NCI-H2081 (cell line): ENCODE measurements at regions not wholly inside any gene's neighbourhood (a gene's known extent, or its start where the extent isn't known, plus 50 kb on each side); places are given as distances from the start of the nearest gene placed in this dataset.

ENCODE experiments used
- DNase-seq, 2 experiments: peaks; one replicate each; lab custom pipeline; 2025; lab: John Stamatoyannopoulos, UW

DNA sequence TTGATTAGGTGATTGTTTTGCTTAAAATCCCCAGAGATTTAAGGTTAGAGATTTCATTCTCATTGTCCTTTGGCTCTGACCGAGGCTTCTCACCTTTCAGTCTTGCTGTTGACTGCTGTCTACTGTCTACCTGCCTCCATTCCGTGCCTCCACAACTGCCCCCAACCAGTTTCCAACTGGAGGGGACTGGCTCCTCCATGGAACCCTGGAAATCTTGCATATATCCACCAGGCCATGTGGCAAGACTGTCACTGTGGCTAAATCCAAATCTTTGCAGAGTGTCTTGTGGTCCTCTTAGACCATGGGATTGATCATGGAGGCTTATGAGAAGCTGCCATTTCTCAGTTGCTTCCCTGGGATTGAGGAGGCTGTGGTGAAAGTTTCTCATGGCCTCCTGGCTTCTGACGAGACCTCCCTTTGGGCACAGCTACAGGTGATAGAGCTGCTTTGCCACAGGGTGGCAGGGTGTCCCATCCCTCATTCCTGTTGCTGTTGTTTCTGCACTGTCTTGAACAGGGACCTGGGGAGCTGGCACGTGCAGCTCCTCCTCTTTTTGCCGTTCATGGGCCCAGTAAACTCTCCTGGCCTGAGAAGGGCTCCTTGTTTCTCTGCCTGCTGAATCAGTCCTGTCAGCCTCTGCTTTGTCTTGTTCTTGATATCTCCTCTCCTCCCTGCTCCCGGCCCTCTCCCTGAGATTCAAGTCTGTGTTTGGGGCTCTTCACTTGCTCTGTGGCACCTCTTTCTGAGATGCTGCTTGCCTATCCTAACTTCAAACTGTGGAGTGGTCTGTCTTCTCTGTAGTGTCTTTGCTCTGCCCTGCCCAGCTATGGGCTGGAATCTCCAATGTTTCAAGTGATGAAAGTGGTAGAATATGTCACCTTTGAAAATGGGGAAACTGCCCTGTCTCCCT is 63.6 kb upstream of the IGFBP3 start:
- DNase-seq = no peak

DNA sequence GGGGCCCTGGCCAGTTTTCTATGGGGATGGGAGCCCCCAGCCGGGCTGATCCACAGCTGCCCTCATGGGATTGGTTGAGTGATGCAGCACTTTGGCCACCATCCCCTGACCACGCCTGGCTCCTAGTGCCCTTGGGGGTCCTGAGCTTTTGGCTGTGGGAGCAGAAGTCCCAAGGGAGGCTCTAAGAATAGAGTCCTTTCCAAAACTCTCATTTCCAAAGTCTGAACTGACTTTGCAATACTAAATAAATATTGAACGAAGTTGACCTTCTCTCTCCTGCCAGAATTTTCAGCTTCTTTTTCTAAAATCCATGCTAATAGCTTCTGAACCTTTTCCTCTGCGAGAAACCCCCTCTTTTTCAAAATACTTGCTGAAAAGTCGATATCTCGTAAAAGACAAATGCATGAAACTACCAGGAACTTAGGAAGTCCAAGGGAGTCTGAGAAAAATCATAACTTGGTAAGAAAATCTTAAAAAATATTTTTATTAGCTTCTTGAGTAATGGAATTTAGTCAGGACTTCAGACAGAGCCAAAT is 62.7 kb upstream of the IGFBP3 start:
- no peak for DNase-seq

DNA sequence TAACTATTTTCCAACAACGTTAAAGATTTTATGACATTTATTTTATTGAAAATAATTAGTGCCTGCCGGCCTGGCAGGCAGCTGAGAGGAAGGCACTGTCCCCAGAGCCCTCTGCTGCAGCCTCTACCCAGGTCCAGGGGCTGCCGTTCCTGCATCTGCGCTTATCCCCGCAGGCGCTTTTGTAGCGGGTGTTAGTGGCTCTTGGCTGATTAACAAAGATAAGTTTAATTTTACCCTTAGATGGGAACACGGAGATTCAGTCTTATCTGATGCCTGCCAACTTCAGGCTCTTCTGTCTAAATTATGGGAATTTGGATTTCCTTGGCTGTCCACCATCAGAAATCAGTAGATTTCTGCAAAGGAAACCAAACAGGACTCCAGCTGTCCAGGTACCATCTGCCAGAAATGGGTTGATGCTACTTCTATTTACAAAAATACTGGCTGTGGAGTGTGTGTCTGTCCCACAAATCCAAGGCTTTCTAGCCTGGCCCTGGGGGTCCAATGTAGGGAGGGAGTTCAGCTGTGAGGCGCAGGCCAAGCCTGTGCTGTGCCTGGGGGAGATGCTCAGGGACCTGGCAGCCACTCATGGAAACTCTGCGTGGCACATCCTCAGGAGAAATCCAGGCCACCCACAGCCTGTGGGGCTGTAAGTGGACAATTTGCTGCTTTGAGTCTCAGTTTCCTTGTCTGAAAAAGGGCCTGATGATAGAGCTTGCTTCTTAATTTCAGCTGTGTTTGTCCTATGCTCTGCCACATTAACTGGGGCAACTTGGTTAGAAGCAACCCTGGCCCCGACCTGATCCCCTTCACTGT is 62.0 kb upstream of the IGFBP3 start:
- DNase-seq = no peak

DNA sequence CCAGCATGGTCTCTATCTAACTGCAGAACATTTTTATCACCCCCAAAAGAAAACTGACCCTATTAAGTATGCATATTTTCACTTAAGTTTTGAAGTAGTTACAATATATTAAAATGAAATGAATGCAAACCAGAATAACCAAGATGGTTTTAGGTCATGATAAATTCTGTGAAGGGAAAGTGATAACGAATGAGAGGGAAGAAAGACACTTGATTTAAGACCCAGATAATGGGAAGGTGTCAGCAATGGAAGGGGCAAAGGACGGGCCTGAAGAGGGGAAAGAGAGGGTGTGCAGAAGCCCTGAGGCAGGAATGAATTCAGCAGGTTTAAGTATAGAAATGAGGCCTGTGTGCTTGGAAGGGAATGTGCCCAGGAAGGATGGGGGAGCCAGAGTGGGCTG is 61.1 kb upstream of the IGFBP3 start:
- no peak for DNase-seq

DNA sequence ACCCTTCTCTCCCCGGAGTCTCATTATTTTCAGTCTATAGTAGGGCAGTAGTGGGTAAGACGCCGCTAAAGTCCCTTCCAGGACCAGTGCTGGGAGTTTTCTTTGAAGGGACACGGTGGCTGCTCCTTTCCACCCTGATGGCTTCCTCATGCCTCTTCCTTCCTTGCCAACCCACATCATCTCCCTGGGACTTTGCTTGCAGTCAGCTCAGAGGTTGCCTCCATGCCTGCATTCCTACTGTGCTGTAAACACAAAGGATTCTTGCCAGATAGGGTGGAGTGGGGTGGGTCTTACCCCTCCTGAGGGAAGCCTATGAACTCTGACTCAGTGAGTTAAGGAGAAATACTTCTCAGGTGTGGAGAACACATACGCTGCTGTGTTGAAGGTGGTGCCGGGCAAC is 59.9 kb upstream of the IGFBP3 start:
- no peak for DNase-seq

DNA sequence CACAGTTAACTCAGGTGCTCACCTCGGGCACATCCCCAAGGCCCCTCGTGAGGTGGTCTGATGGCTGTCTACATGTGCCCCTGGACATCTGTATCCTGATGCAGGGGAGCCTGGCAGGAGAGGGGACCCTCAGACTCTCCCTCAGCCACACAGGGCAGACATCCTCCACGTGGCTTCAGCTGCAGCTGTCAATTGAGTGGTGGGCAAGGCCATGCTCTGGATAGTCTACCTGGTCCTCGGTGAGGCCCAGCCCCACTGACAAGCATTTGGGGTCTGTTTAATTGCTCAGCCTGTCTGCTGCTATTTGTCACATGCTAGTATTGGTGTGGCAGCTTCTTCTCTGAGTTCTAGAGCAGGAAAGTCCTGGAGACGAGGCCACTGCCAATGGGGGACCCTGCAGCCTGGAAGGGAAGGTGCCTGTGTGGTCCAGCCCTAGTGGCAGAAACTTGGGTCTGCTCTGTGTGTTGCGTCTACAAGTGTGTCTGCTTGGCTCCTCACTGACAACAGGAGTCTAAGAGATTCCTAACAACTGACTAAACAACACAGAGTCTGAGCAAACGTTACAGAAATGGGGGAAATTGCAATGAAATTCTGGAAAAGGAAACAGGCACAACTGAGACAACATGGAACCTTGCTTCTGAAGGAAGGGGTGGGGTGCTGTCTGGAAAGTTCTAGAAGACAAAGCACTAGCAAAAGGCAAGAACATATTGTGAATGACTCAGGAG is 59.3 kb upstream of the IGFBP3 start:
- no peak for DNase-seq

DNA sequence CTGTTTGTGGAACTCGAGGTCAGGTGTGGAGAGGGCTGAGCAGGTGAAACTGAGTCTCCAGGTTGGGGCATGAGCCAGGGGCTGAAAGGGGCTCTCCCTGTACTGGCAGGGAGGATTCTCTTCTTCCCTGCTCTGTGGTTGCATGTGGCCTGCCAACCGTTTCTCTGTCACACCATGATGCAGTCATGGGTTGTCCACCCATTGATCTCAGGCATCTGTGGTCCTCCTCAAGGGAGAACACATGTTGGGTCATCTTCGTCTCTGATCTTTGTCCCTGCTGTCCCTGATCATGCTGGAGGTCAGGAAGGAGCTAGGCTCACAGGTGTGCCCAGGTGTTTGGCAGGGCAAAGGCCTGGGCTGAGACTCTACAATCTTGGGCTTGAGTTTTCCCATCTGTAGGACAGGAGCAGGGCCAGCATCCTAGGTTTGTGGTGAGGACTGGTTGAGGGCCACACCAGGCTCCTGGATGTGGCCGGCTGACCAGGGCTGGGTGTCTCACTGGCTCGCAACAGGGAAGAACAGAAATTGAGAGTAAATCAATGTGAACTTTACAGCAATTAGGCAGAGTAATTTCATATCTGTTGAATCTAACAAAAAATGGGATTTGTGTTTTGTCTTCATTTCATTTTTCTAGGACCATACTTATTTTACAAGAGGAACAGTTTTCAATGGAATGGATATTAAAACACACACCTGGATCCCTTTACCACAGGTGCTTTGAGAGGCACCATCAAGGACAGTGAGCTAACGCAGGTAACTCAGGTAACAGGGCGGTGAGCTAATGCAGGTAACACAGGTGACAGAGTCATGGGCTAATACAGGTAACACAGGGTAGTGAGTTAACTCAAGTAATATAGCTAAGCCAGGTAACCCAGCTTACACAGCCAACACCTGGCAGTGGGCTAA is 58.5 kb upstream of the IGFBP3 start:
- DNase-seq = no peak

DNA sequence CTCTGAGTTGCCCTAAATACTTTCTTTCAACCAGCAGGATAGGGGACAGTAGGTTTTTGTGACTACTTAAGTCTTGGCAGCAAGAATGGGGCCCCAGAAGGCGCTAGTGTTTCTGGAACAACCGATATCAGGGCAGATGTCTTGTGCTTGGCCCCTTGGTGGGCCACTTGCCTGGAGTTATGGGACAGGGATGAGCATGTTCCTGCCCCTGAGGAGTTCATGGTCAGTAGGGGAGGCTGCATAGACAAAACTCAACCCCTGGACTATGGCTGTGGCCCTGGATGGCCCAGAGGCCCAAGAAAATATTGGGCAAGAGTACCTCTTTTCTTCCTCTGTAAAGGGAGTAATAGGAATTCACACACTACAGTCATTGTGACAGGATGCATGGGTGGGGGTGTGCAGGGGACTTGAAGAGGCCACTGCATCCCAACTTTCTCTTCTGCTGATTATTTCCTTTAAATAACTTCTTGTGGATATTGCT is 57.7 kb upstream of the IGFBP3 start:
- no peak for DNase-seq

DNA sequence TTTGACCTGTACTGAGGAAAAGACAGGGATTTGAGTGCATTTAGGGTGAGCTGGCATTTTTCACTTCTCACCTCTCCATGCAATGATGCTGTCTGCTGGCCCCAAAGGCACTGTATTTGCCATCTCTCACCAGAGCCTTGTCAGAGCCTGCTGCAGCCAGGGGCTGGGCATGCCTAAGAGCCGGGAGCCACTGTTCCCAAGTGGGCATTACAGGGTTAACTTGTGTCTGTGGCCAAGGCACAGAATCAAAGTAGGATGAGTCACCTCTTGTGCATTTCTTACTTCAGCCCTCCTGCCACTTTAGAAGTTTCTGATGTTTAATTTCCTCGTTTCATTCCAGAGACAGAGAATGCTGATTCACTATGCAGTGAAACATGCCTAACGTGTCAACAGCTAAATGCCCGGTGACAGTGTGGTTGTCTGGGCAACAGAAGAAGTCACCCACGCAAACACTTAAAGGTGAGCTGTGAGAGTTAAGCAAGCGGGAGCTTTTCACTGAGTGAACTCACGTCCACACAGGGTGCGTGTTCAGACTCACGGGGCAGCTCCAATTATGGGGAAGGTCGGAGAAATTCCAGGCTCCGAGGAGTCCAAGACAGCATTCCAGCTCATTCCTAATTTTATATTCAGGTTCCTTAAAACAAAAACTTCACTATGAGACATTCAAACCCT is 57.1 kb upstream of the IGFBP3 start:
- DNase-seq = no peak

DNA sequence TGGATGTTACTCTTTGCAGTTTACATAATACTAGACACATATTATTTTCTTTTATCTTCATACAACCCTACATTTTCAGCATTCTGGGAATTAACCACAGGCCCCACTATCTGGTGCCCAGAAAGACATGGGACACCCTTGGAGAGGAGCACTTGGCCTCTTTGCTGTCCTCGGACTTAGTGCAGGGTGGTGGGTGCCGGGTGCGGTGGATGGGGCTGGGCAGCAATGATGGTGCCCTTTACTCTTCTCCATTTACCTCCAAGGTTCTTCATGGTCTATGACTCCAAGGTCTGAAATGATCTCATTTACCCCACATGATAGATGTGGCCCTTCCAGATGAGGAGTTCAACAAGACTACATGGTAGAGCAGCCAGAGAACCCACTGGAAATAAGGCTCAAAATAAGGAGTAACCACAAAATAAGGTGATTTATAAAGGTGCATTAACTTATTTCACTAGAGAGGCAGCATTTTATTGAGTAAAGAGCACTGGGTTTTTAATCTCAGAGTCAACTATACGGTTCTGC is 56.2 kb upstream of the IGFBP3 start:
- DNase-seq = no peak

DNA sequence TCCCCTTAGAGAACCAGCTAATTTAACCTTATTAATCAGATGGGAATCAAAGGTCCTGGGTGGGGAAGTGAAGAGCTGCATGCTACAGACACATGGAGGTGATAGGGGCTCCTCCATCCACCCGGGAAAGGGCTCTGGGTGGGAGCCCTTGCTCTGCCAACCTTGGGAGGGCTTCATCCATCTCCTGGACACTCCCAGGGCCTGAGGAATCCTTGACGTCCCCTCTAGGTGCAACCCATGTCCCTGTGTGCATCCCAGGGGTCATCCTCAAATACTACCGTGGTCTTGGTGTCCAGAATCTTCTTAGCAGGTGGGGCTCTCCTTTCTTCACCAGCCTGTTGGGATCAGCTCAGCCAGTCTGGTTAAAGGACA is 55.4 kb upstream of the IGFBP3 start:
- DNase-seq = no peak

DNA sequence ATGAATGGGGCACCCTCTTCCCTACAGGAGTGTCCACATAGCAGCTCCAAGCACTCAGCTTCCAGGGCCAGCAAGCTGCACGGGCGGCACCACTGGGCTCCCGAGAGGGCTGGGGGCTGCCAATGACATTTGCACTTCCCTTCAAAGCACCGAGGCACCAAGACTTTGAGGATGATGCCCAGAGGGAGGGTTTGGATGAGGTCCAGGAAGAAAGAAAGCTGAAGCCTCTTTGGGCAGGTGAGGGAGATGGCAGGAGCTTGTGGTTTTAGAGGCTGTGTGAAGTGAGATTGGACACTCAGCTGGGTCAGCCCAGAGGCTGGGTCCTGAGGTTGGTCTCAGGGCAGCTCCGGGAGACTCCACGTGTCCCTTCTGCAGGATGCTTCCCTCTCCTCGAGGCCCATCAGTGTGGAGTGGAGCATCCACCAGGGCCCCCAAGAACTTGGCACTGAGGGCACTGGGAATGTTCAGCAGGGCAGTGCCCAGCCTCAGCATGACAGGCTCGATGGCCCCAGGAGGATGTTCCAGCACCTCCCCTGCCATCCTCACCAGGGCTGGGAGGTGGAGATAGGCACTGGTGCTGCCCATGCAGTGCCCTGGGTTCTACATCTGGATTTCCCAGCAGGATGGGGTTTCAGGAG is 54.9 kb upstream of the IGFBP3 start:
- DNase-seq = no peak

DNA sequence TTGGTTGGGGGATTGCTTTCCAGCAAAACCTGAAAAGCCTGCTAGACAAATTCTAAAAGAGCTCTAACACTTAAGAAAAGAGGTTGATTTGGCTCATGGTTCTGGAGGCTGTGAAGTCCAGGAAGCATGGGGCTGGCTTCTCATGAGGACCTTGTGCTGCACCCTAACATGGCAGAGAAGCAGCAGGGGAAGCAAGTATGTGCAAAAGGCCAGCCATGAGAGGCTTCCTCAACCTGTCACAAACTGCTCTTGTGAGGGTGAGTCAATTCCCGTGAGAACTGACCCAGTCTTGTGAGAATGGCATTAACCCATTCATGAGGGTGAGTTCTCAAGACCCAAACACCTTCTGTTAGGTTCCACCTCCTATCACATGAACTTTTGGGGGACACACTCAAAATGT is 54.3 kb upstream of the IGFBP3 start:
- DNase-seq = no peak

DNA sequence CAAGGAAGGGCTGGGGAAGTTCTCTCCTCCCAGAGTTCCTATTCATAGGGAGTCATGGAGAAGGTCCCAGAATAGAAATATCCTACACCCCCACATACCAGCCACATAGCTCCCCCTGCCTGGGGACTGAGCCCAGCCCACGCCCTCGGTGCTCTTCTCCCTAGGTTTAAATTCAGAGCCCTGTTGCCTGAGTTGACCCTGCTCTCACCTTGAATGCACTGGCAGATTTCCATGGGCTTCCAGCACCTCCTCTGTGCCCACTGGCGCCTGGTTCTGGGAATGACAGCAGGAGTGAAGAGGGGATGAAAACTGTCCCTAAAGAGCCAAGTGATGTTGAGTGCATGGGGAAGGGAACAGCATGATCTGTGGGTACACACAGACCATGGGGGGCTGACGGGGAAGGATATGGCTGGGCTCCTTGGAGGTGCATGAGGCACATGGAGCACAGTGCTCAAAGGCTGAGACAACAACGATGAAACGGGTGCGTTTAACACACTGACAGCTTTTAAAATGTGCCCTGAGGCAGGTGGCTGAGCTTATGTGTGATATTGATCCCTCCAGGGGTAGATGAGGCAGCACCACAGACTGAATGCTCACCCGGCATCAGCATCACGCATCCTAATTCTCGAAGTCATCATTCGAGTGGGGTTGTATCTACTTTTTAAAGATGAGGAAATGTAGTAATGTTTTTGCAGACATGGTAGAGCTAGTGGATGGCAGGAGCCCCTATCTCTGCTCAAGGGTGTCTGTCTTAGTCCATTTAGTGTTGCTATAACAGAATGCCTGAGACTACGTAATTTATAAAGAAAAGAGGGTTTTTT is 53.7 kb upstream of the IGFBP3 start:
- no peak for DNase-seq

DNA sequence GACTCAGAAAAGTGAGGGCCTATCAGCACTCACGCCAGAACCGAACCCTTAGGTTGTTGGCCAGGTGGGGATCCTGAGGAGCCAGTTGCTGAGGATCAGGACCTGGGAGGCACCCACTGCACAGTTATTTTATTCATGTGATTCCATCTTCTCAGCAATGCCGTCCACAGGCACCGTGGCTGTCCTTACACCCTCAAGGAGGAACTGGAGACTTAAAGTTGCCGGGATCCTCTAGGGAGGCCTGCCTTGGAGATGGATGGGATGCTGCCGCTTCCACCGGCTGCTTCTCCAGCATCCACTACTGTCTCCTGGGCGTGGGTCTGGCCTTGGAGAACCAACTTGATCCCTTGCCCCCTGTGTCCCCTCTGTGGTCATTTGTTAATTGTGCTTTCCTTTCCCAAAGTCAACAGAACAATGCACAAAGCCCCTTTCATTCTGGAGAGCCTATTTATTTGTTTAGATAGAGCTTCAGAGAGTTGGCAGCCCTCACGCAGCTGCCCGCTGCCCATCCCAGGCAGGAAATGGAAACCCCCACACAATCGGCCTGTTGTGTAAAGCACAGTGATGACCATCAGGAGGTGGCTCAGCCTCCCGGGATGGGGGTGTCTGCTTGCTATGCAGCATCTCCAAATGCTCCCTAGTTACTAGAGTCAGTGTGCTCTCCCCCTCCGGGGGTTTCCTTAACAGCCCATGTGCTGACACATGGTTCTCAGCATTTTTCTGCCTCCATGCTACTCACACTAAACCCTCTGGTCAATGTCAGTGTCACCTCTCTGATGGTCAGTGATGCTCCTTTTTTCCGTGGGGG is 52.9 kb upstream of the IGFBP3 start:
- DNase-seq = no peak

DNA sequence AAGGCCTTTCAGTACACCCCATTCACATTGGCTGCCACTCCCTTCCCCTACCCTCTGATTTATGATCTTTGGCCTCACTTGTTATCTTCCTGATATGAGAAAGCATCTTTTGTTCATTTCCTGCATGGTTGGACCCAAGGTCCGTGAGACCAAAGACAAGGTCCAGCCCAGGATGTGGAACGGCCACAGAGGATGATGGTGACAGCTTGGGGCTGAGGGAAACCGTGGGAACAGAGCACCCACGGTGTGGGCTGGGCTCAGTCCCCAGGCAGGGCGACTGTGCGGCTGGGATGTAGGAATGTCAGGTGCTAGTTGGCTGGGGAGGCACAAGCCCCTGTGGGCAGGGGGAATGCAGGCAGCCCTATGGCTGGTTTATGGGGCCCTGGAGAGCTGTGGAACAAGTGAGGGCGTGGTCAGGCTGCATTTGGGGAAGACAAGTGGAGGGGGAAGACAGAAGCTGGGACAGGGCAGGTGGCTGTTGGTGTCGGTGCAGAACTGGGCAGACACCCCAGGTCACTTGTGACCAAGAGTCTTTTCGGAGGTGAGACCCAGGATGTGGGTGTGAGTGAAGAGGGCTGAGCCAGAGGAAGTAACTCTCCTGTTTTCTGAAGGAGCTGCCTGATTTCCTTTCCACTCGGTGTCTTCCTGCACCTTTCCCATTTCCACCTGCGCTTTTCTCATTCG is 51.7 kb upstream of the IGFBP3 start:
- no peak for DNase-seq

DNA sequence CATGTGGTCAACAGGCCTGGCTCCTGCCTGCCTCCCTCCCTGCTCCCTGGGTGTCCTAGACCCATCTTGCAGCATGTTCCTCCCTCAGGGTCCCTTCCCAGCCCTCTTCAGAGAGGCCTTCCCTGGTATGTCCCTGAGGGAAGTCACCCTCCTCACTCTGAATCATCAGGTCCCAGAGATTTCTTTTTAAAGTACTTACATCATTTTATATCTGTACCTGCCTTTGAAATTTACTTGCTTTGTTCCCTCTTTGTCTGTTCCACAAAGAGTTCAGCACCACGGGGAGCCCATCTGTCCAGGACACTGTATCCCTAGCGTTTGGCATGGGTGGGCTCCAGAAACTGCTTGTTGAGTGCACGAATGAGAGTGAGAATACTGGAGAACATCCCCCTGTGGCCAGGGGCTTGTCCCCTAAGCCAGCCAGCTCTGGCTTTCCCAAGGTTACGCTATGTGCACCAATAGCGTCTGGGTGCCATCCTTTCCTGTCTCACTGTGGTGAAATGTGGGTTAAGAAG is 50.6 kb upstream of the IGFBP3 start:
- DNase-seq = no peak
